CD14-positive monocyte (primary cell): ENCODE measurements at regions not wholly inside any gene's neighbourhood (a gene's known extent, or its start where the extent isn't known, plus 50 kb on each side); places are given as distances from the start of the nearest gene placed in this dataset.

Experiments used
- DNase-seq, 3 donors: peaks; one replicate each; pipeline ENCODE4 v3.0.0-alpha.2; 2011 to 2022
- H2AFZ ChIP-seq: 2 replicates; pipeline ENCODE4 v1.6.0; 2012; ENCODE audit warnings: mild to moderate bottlenecking, low read depth, low read length, inconsistent platforms; ENCODE audit not compliant: insufficient read depth, poor library complexity, severe bottlenecking
- H3K27ac ChIP-seq, 2 donors: 1 replicate in 1 of 2; 2 replicates in 1 of 2; pipeline ENCODE4 v1.5.1; 2012 to 2013; ENCODE audit warnings: low read length in 2 of 2, control low read depth in 1 of 2, inconsistent platforms in 1 of 2, low read depth in 1 of 2, mild to moderate bottlenecking in 1 of 2
- H3K27me3 ChIP-seq, 2 donors: one replicate each; pipeline versions ENCODE4 v1.6.0 to v1.6.1; 2011 to 2013; ENCODE audit warnings: low read length in 2 of 2; ENCODE audit not compliant: control insufficient read depth in 2 of 2, insufficient read depth in 2 of 2
- H3K36me3 ChIP-seq, 2 donors: replicated peaks in 1 of 2; 1 replicate in 1 of 2; 2 replicates in 1 of 2; pipeline versions ENCODE4 v1.5.1 to v1.6.1; 2012 to 2013; ENCODE audit warnings: low read length in 2 of 2, control low read depth in 1 of 2, inconsistent platforms in 1 of 2, mild to moderate bottlenecking in 1 of 2; ENCODE audit not compliant: insufficient read depth in 2 of 2, control insufficient read depth in 1 of 2
- H3K4me1 ChIP-seq, 2 donors: 1 replicate in 1 of 2; 2 replicates in 1 of 2; pipeline versions ENCODE4 v1.5.1 to v1.6.1; 2012 to 2013; ENCODE audit warnings: low read length in 2 of 2, control low read depth in 1 of 2, inconsistent platforms in 1 of 2, mild to moderate bottlenecking in 1 of 2, moderate library complexity in 1 of 2; ENCODE audit not compliant: insufficient read depth in 2 of 2, control insufficient read depth in 1 of 2
- H3K4me2 ChIP-seq: replicated peaks from 2 replicates; pipeline ENCODE3; 2012; ENCODE audit warnings: low read length, moderate library complexity, mild to moderate bottlenecking; ENCODE audit not compliant: poor library complexity, severe bottlenecking; ENCODE audit errors: extremely low read depth
- H3K4me3 ChIP-seq, 3 experiments: fragments of 200-600 bp in 1 of 3; sonication (generic) in 1 of 3; replicated peaks in 1 of 3; 1 replicate in 2 of 3; 2 replicates in 1 of 3; pipeline ENCODE4 v1.5.1; 2011 to 2013; ENCODE audit warnings: low read length in 3 of 3, mild to moderate bottlenecking in 3 of 3, control low read depth in 2 of 3, low read depth in 2 of 3, inconsistent platforms in 1 of 3, moderate library complexity in 1 of 3
- H3K79me2 ChIP-seq: 2 replicates; pipeline ENCODE4 v1.6.0; 2012; ENCODE audit warnings: mild to moderate bottlenecking, control low read depth, inconsistent platforms, low read length, moderate library complexity; ENCODE audit not compliant: insufficient read depth
- H3K9ac ChIP-seq: 2 replicates; pipeline ENCODE4 v1.6.0; 2017; ENCODE audit warnings: low read length, mild to moderate bottlenecking; ENCODE audit not compliant: insufficient read depth, poor library complexity, severe bottlenecking
- H3K9me3 ChIP-seq, 2 donors: replicated peaks in 1 of 2; 1 replicate in 1 of 2; 2 replicates in 1 of 2; pipeline versions ENCODE4 v1.5.1 to v1.6.1; 2012 to 2013; ENCODE audit warnings: low read length in 2 of 2, control low read depth in 1 of 2; ENCODE audit not compliant: control insufficient read depth in 1 of 2, insufficient read depth in 1 of 2
- H4K20me1 ChIP-seq: 2 replicates; pipeline ENCODE4 v1.6.0; 2012; ENCODE audit warnings: mild to moderate bottlenecking, low read length, control low read depth, moderate library complexity; ENCODE audit not compliant: insufficient read depth
- H3K27ac Mint-ChIP-seq, 7 donors: one replicate each; pipeline ENCODE4 v1.8.0; 2020; ENCODE audit warnings: mild to moderate bottlenecking in 7 of 7, mixed read lengths in 7 of 7, moderate library complexity in 6 of 7, inconsistent platforms in 2 of 7
- H3K27me3 Mint-ChIP-seq, 3 donors: one replicate each; pipeline ENCODE4 v1.8.0; 2021 to 2022; ENCODE audit warnings: low read depth in 3 of 3, mild to moderate bottlenecking in 3 of 3, mixed read lengths in 3 of 3, moderate library complexity in 3 of 3, inconsistent platforms in 1 of 3
- H3K36me3 Mint-ChIP-seq, 2 donors: one replicate each; pipeline ENCODE4 v1.8.0; 2020; ENCODE audit warnings: mixed read lengths in 2 of 2, inconsistent platforms in 1 of 2, mild to moderate bottlenecking in 1 of 2
- H3K4me1 Mint-ChIP-seq: one replicate; pipeline ENCODE4 v1.8.0; 2020; ENCODE audit warnings: mild to moderate bottlenecking, mixed read lengths
- H3K4me3 Mint-ChIP-seq, 2 donors: one replicate each; pipeline ENCODE4 v1.8.0; 2020; ENCODE audit warnings: mild to moderate bottlenecking in 2 of 2, mixed read lengths in 2 of 2, moderate library complexity in 1 of 2
- H3K9me3 Mint-ChIP-seq, 7 donors: one replicate each; pipeline ENCODE4 v1.8.0; 2020 to 2022; ENCODE audit warnings: mixed read lengths in 7 of 7, mild to moderate bottlenecking in 6 of 7, moderate library complexity in 6 of 7, inconsistent platforms in 2 of 7
- CTCF ChIP-seq: fragments of 200-600 bp; IDR thresholded peaks from one replicate; pipeline ENCODE4 v1.8.0; 2022; ENCODE audit warnings: antibody characterized with exemption, mild to moderate bottlenecking
- WGBS: methylation state at CpG from one replicate; pipeline ENCODE4 v1.1.5; 2013; ENCODE audit warnings: missing lambda C conversion rate; ENCODE audit not compliant: insufficient coverage; 5-methylcytosine and 5-hydroxymethylcytosine counted together
- intact Hi-C, 2 donors: fragments of 100-400 bp; cut with micrococcal nuclease; formaldehyde crosslinking; loops; one replicate each; pipeline versions ENCODE4 v1.15.0 to v1.15.1; 2023

GRCh38 chr16:65263896-65264295, 142.0 kb upstream of the CDH11 start:
- Histone ChIP-seq H3K27me3 (no peaks in the 10 kb centered on the region), H3K9me3 (no peaks in the 10 kb centered on the region), H3K9ac (no peak overlapping the region), H3K27ac (no peak overlapping the region), H3K4me3 (no peak overlapping the region), H3K36me3 (no peaks in the 10 kb centered on the region), H3K4me2 (no peak overlapping the region), H3K79me2 (no peaks in the 10 kb centered on the region), H2AFZ (no peak overlapping the region), H3K4me1 (no peaks in the 10 kb centered on the region), H4K20me1 (no peaks in the 10 kb centered on the region)
- Mint-ChIP-seq H3K4me1 (no peaks in the 10 kb centered on the region), H3K36me3 (no peaks in the 10 kb centered on the region), H3K9me3 (peaks cover 0 to 4% (median 0%) of the 10 kb centered on the region in 7 donors), H3K27me3 (peaks cover 0 to 1% (median 0%) of the 10 kb centered on the region in 3 donors), H3K4me3 (no peak overlapping the region), H3K27ac (no peak overlapping the region)
- intact Hi-C loops, result no loop called here
- no peak for TF ChIP-seq CTCF
- no CpG with 5 or more reads among the region's 1 CpG for WGBS
- DNase-seq, result no peak

GRCh38 chr16:65260746-65261145, 138.9 kb upstream of the CDH11 start:
- H3K9me3 Mint-ChIP-seq, result no peaks in the 10 kb centered on the region
- Histone ChIP-seq H3K36me3 (no peaks in the 10 kb centered on the region), H3K27ac (no peak overlapping the region), H3K79me2 (no peaks in the 10 kb centered on the region), H3K4me3 (no peak overlapping the region), H3K4me2 (no peak overlapping the region), H4K20me1 (no peaks in the 10 kb centered on the region), H3K9ac (no peak overlapping the region), H3K27me3 (no peaks in the 10 kb centered on the region), H2AFZ (no peak overlapping the region), H3K9me3 (no peaks in the 10 kb centered on the region), H3K4me1 (no peaks in the 10 kb centered on the region)
- peaks cover 0 to 1% (median 0%) of the 10 kb centered on the region in 3 donors for H3K27me3 Mint-ChIP-seq
- WGBS, result no CpG with 5 or more reads among the region's 1 CpG
- DNase-seq, result no peak
- no peak overlapping the region for H3K4me3 Mint-ChIP-seq
- intact Hi-C loops, result no loop called here
- no peak for TF ChIP-seq CTCF
- no peak overlapping the region for H3K27ac Mint-ChIP-seq
- H3K4me1 Mint-ChIP-seq, result no peaks in the 10 kb centered on the region
- H3K36me3 Mint-ChIP-seq, result no peaks in the 10 kb centered on the region
